EH (cell line): ENCODE measurements at regions not wholly inside any gene's neighbourhood (a gene's known extent, or its start where the extent isn't known, plus 50 kb on each side); places are given as distances from the start of the nearest gene placed in this dataset.
A peak's percentile ranks its signal among the peaks of the same experiment; 100 is the strongest.
"Not testable (repeated sequence)": the region's sequence is repeated elsewhere in the genome, so short reads cannot be mapped to it uniquely, and the experiment has no call there.

Experiments used
- DNase-seq: peaks from one replicate; pipeline ENCODE4 v3.0.0-alpha.2; 2015; ENCODE audit warnings: low read depth

DNA sequence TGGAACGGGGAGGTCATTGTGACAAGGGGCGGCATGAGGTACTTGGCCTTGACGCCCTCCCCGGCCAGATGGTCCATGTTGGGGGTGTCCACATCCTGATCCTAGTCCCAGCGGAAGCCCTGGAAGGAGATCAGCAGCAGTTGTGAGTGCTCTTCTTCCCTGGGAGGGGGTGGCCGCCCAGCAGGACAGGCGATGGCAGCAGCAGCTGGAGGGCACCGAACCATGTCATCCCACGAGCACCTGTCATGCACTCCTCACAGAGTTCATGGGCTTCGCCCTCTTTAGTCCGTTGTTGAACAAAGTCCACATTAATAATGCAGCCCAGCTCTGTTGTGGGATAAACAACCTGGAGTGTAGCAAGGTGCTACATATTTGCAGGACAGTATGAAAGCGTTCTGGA is 130.7 kb downstream of the UNC93B1 start:
- DNase-seq: not testable (repeated sequence)

DNA sequence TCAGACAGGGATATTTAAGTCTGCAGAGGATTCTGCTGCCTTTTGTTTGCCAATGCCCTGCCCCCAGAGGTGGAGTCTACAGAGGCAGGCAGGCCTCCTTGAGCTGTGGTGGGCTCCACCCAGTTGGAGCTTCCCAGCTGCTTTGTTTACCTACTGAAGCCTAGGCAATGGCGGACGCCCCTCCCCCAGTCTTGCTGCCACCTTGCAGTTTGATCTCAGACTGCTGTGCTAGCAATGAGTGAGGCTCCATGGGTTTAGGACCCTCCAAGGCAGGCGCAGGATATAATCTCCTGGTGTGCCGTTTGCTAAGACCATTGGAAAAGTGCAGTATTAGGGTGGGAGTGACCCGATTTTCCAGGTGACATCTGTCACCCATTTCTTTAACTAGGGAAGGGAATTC is 132.7 kb downstream of the UNC93B1 start:
- DNase-seq: not testable (repeated sequence)

DNA sequence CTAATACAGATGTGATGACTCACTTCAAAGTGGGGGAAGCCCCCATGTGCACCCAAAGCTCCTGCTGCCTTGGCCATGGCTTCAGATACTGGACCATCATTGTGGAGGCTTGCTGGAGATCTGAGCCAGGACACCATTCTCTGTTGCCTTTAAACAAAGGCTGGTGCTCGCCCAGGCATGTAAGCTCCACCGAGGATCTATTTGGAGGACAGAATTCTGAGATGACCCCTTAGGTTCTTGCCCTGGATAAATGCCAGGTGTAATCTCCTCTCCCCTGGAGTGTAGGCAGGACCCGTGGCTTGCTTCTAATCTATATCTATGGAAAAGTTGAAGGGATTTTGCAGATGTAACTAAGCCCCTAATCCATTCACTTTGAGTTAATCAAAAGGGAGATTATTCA is 141.0 kb downstream of the UNC93B1 start:
- DNase-seq: not testable (repeated sequence)

DNA sequence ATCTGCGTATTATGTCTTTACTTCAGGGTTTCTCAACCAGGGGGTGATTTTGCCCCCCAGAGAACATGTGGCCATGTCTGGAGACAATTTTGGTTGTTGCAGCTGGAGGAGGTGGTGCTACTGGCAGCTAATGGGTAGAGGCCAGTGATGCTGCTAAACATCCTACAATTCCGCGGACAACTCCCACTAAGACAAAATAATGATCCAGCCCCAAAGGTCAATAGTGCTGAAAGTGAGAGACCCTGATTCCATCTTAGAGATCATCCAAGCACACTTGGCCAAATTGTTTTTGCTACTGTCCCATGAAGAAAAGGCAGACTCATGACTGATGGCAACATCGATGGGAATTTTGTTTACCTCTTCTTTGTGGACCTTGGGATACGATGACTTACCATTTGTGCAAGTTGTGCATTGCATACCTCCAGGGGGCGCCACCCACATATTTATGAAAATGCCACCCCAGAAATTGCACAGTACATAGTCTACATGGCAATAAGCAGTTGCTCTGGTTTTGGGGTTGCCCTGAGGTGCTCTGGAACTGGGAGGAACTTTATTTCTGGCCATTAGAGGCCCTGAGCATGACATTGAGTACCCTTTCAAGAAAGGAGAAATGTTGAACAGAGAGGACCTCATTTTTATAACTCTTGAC is 144.3 kb downstream of the UNC93B1 start:
- peak; percentile 11 for DNase-seq

DNA sequence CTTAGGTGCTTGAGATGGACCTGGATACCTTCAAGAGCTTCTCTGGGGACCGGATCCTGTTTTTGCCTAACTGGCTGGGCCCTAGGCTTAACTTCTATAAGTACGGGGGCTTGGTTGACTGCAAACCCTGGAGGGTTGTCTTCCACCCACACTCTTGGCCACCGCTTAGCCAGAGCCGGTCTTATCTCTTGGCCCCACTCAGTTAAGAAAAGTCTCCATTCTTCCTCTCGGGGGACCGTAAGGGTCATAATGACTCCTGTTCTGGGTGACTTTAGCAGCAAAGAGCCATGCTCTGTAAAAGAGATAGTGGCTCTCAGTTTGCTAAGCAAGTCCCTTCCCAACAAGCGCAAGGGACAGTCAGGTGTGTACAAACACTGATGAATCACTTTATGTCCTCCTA is 153.2 kb downstream of the UNC93B1 start:
- DNase-seq: not testable (repeated sequence)

DNA sequence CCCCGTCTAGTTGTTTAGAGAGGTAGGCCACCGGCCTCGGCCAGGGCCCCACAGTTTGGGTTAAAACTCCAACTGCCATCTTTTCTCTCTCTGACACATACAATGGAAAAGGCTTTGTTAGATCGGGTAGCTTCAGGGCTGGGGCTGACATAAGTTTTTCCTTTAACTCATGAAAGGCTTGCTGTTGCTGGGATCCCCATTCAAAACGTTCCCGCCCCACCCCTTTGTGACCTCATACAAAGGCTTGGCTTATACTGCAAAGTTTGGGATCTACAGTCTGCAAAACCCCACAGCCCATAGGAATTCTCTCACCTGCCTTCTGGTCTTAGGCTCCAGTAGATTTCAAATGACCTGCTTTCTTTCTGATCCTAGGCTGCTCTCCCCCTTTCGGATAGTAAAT is 154.1 kb downstream of the UNC93B1 start:
- not testable (repeated sequence) for DNase-seq

DNA sequence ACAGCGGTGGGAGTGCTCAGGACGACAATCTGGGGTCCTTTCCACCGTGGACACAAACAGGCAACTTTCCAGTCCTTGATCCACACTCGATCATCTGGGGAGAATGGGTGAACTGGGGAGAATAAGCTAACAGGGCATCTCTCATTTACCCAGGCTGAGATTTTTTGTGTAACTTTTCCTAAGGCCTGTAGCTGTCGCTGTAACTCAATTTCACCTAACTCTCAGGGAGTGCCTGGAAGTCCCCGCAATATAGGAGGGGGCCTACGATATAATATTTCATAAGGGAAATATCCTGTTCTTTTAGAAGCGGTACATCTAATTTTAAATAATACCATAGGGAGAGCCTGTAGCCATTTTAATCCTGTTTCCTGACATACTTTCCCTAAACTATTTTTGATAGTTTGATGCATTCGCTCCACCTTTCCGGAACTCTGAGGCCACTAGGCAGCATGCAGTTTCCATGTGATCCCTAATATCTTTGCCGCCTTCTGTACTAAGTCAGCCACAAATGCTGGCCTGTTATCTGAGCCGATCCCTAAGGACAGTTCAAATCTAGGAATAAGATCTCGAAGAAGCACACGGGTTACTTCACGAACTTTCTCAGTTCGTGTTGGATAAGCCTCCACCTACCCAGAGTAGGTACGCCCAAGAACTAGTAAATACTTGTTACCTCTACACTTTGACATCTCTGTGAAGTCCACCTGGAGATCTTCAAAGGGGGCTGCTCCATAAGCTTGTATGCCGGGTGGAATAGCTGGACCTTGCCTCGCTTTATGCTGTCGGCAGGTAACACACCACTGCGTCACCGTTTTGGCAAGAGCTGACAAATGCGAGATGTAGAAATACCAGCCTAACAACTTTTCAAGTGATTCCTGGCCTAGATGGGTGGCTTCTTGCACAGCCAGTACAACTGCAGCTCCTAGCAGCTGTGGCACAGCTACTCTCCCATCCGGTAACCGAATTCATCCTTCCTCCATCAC is 155.7 kb downstream of the UNC93B1 start:
- DNase-seq: peak; percentile 1

DNA sequence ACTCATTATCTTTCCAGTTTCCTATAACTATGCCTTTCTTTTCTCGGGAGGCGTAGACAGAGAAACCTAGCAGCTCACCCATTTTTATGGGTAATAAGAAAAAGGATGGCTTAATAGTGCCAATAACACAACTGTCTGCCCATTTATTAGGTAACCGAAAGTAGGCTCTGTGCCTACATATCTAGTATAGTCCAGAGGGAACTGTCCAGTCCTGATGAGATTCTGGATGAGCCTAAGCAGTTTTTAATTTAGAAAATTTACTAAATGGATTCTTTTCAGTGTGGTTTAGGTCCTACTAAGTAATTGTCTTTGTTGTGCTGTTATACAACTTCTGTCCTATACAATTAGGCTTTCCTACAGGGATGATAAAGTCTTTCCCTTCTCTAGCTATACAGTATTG is 157.6 kb downstream of the UNC93B1 start:
- not testable (repeated sequence) for DNase-seq

DNA sequence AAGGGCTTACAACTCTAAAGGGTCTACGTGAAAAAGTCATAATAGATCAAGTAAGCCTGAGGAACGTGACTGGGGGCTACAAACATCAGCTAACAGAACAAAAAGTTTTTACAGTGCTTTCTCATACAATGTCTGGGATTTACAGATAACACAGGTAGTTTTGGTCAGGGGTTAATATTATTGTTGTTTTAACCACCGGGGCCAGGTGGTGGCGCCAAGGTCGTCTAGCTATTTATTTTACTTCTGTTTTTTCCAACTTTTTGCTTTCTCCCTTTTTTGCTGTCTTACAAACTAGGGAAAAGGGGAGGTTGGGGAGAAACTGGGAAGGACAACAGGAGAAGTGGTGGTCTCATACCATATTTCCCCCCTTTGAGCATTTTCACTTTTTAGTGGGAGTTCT is 158.6 kb downstream of the UNC93B1 start:
- DNase-seq: not testable (repeated sequence)

DNA sequence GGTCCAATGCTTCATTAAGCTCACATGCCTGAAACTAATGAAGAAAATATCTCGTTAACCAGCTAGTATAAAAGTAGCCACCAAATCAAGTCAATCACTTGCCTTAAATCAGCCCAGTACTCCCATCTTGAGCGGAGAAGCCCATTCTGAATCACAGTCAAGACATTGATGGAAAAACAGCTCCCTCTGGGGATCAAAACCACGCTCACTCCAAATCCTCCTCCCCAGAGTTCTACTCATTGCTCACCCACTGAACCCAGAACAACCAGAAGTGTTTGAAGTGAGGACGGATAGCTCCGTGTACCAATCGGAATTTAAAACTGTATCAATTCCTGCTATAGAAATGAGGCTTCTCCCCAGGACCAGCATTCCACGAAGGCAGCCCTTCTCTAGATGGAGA is 163.3 kb downstream of the UNC93B1 start:
- not testable (repeated sequence) for DNase-seq

DNA sequence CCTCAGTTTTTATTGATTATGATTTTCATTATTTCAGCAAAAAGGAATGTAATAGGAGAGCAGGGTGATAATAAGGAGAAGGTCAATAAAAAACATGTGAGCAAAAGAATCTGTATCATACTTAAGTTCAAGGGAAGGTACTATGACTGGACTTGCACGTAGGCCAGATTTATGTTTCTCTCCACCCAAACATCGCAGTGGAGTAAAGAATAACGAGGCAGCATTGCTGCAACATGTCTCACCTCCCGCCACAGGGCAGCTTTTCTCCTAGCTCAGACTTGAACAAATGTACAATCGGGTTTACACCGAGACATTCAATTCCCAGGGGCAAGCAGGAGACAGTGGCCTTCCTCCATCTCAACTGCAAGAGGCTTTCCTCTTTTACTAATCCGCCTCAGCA is 155.7 kb upstream of the ALDH3B2 start:
- not testable (repeated sequence) for DNase-seq

DNA sequence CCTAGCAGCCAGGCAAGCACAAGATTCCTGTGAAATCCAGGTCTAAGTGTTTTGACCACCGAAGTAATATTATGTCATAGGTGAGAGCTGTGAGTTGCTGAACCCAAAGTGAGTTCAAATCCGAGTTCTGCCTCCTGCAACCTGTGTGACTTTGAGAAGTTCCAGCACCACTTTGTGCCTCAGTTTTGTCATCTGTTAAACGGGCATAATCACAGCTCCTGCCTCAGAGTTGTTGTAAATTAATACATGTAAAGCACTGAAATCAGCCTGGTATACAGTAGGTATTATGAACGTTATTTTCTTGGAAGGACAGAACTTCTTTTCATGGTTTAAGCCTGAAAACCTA is 152.5 kb upstream of the ALDH3B2 start:
- DNase-seq: not testable (repeated sequence)

DNA sequence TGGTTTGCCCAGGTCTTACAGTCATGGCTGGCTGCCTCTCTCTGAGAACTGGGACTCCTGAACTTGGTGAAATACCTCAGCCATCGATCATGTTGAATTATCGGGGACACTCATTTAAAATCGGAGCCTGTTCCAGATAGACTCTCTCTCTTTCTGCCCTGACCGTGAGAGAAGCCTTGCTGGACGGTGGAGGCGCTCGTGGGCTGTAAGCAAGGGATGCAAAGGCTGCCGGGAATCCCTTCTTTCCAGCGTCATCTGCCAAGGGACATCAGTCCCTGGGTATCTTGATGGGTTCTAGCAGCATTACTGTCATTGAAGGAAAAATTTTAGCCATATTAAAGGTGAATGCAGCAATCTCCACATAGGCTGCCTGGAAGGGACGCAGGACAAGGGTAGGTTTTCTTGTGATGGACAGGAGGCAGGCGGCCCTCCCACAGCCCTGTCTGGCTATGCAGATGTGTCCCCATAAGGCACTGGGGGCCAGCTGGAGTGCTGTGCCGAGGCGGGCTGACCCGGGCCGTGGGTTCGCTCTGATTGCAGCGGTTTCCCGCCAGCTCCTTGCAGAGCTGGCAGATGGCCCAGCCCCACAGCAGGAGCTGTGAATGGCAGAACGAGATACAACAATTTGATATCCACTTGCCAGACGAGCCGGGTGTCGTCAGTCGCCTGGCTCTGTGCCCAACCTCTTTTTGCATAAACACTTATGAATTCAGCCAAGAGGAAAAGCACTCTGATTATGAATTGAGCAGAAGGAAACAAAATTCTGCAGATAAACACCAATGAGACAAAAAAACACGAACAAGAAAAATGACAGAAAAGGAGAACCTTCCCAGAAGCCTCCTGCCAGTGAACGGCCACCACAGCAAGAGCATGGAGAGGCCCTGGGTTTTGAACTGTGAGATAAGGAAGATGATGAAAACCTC is 151.9 kb upstream of the ALDH3B2 start:
- peak; percentile 13 for DNase-seq

DNA sequence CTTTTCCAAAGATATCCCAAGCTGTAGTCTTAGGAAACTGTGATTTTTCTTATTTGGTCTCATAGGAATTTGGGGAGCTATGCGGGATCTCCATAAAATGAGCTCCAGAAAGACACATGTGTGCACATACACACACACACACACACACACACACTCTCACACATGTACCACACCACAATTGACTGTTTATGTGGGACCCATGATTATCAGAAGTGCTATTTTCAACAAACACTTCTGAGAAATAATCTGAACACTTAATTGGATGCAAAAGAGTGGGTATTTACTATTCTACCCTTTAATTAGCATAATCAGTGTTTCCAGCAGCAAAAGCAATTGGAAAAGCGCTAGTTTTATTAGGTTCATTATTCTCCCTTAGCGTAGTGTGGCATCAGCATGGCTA is 150.4 kb upstream of the ALDH3B2 start:
- DNase-seq: not testable (repeated sequence)

DNA sequence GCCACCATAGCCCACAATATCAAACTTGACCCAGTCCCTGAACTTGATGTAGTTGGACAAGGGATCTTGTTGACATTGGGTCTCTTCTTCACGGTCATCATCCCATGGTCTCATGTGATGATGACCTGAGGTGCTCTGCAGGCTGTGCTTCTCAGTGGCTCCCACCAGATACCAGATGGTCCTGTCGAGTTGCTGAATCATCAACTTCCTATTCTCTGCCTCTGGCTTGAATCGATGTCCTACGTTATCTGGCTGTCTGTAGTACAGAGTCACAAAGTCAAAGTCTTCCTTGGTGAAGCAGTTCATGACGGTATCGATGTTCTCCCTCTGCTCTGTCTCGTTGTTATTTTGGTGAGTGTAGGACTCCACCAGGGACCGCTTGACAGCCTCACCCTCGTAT is 145.7 kb upstream of the ALDH3B2 start:
- DNase-seq: no peak

DNA sequence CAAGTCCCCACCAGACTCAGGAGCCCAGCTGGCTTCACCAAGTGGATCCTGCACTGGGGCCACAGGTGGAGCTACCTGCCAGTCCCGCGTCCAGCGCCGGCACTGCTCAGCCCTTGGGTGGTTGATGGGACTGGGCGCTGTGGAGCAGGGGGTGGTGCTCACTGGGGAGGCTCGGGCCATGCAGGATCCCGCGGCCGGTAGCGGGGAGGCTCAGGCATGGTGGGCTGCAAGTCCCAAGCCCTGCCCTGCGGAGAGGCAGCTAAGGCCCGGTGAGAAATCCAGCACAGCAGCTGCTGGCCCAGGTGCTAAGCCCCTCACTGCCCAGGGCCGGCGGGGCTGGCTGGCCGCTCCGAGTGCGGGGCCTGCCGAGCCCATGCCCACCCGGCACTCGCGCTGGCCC is 143.1 kb upstream of the ALDH3B2 start:
- not testable (repeated sequence) for DNase-seq

DNA sequence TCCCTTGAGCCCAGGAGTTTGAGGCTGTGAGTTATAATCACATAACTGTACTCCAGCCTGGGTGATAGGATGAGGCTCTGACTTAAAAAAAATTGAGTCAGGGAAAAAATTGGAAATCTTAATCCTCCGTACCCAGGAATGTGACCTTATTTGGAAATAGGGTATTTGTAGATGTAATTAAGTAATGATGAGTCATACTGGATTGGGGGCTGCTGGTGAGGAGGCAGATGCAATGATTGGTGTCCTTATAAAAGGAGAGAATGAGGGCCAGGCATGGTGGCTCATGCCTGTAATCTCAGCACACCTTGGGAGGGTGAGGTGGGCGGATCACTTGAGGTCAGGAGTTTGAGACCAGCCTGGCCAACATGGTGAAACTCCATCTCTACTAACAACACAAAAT is 134.9 kb upstream of the ALDH3B2 start:
- peak; percentile 59 for DNase-seq

DNA sequence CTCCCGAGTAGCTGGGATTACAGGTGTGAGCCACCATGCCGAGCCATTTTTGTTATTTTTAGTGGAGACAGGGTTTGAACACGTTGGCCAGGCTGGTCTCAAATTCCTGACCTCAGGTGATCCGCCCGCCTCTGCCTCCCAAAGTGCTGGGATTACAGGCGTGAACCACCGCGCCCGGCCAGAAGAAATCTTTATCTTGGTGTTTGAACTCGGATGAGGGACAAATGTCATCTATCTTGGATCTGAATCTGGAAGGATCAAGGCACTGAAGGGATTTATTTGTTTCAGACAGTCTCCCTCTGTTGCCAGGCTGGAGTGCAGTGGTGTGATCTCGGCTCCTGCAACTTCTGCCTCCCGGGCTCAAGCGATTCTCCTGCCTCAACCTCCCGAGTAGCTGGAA is 133.5 kb upstream of the ALDH3B2 start:
- not testable (repeated sequence) for DNase-seq

DNA sequence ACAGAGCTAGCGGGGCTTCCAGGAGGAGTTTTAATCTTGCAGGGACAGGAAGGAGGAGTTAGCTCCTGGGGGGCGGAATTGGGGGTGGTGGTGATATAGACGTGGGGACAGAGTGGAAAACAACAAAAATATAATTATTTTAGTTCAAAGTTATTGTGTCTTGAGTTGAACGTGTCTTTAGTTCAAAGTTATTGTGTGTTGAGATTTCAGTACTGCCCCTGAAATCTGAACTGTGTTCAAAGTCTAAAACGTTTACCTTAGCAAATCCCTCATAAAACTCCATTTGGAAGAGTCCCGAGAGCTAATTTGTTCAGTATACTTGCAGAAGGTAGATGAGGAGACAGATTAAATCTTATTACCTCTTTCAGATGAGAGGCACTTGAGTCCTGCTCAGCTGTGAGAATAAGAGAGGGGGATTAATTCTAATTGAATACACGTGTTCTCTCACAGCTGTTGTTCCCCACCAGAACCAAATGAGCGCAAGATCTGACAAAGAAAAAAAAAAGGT is 132.4 kb upstream of the ALDH3B2 start:
- not testable (repeated sequence) for DNase-seq

DNA sequence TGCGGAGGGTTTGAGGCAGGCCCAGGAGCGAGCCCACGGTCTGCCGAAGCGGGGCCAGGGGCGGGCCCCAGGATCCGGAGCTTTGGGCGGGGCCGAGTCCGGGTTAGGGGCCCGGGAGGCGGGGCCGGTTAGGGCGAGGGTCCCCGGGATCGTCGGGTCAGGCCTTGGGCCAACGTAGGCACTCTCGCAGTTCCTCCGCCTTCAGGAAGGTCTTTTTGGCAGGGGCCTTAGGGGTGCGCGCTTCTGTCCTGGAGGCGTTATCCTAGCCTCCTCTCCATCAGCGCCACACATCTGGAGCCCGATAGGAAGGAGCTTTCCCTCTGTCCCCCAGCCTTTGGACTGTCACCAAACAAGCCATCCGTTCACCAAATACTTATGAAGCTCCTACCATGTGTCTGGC is 131.8 kb upstream of the ALDH3B2 start:
- peak; percentile 28 for DNase-seq

DNA sequence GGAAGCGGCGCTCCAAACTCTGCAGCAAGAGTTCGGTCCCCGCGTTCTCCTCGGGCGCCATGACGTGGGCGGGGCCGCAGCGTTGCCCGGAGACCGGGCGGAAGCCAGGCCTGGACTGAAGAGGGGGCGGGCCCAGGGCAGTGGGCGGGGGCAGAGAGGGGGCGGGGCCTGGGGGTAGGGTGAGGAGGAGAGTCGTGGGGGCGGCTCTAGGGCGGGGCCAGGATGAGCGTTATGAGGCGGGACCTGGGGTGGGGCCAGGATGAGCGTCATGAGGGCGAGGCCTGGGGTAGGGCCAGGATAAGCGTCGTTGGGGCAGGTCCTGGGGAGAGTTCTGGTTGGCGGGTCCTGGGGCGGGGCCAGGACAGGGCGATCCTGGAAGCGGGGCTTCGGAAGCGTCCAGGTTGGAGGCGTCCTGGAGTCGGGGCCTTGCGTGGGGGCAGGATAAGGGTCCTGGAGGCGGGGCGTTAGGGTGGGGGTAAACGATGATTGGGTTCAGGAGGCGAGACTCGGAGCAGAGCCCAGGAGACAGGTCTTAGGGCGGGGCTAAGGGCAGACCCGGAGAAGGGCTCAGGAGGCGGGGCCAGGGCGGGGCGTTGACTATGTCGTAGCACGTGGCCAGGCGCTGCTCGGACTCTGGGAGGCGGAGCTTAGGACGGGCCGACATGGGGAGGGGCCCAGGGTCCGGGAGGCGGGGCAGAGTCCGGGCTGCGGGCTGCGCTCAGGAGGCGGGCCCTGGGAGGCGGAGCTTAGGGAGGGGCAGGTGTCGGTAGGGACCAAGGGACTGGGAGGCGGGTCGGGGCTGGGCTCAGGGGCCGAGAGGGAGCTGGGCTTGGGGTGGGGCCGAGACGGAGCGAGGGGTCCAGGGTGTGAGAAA is 131.1 kb upstream of the ALDH3B2 start:
- peak; percentile 97 for DNase-seq
